VCaP (cell line): ENCODE measurements at regions not wholly inside any gene's neighbourhood (a gene's known extent, or its start where the extent isn't known, plus 50 kb on each side); places are given as distances from the start of the nearest gene placed in this dataset.

Experiments
- H3K27ac ChIP-seq: fragments of 450-650 bp; 2 replicates; pipeline ENCODE4 v1.5.1; 2017
- TF ChIP-seq, protein P1 (sequence below): fragments of 450-650 bp; conservative IDR thresholded peaks from 2 replicates; pipeline ENCODE4 v1.5.1; 2017; ENCODE audit warnings: mild to moderate bottlenecking, moderate library complexity

DNA sequence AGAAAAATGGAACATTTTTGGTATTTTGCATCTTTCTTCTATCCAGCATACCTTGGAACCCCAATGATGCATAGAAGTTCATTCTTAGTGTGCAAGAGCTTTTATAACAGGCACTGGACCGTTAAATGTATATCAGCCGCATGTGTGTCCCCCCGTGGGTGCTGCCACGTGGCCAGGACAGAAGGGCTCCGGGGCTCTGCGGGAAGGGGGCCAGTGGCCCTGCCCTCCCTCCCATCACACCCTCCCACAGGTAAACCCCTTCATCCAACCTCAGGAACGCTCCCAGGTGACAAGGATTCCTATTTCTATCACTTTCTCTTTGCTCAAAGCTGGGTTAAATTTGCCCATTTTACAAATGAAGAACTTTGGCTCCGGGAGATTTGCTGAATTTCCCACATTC is 393.4 kb upstream of the IRX4 start:
- no peak overlapping the region for H3K27ac ChIP-seq
- TF ChIP-seq, protein P1, sequence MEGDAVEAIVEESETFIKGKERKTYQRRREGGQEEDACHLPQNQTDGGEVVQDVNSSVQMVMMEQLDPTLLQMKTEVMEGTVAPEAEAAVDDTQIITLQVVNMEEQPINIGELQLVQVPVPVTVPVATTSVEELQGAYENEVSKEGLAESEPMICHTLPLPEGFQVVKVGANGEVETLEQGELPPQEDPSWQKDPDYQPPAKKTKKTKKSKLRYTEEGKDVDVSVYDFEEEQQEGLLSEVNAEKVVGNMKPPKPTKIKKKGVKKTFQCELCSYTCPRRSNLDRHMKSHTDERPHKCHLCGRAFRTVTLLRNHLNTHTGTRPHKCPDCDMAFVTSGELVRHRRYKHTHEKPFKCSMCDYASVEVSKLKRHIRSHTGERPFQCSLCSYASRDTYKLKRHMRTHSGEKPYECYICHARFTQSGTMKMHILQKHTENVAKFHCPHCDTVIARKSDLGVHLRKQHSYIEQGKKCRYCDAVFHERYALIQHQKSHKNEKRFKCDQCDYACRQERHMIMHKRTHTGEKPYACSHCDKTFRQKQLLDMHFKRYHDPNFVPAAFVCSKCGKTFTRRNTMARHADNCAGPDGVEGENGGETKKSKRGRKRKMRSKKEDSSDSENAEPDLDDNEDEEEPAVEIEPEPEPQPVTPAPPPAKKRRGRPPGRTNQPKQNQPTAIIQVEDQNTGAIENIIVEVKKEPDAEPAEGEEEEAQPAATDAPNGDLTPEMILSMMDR: no peak

DNA sequence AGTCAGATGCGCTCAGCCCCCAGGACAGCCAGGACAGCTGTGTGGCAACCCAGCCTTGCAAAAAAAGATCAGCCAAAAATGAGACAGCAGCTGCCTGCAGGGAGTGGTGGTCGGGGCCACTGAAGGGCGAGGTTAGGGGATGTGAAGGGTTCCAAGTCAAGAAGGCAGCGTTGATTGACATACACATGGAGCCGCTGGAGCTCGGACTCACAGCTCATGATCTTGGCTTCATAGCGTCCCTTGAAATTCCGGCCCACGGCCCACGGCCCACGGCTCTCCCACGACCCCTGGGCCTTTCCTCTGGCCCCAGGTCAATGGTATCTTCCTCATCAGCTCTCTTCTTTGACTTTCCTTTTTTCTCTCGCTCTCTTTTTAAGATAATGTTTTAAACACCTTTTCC is 390.0 kb upstream of the IRX4 start:
- no peak overlapping the region for H3K27ac ChIP-seq
- TF ChIP-seq, protein P1: no peak

DNA sequence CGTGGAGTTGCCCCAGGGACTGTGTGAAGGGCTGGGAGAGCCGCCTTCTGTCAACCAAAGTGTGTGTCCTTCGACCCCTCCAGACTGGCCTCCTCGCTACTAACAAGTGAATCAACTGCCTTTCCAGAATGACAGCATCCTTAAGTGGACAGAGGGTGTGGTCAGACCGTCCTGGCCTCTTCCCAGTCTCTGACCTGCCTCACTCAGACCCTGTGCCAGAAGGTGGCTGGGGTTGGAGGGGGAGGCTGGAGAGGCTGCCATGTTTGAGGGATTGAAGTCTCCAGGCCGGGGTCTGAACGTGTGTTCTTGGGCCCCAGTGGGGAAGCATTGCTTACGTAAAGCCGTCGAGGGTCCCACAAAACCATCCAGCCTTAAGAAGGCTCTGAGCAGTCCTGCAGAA is 389.3 kb upstream of the IRX4 start:
- TF ChIP-seq, protein P1: no peak

DNA sequence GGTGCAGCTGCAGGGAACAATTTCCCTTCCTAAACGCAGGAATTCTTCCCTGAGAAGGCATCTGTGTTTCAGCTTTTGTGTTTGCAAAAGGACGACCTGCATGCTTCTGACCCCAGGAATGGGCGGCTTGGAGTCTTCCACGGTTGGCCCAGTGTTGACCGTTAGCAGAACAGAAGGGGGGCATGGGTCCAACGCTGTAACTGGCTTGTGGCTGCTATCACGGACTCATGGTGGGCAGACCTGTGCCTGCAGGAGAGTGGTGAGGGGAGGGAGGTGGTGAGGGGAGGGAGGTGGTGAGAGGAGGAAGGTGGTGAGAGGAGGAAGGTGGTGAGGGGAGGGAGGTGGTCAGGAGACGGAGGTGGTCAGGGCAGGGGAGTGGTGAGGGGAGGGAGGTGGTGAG is 388.6 kb upstream of the IRX4 start:
- H3K27ac ChIP-seq: no peak overlapping the region
- TF ChIP-seq, protein P1: no peak

More for the DNA sequence above, 389.3 kb upstream of the IRX4 start:
- H3K27ac ChIP-seq: no peak overlapping the region

DNA sequence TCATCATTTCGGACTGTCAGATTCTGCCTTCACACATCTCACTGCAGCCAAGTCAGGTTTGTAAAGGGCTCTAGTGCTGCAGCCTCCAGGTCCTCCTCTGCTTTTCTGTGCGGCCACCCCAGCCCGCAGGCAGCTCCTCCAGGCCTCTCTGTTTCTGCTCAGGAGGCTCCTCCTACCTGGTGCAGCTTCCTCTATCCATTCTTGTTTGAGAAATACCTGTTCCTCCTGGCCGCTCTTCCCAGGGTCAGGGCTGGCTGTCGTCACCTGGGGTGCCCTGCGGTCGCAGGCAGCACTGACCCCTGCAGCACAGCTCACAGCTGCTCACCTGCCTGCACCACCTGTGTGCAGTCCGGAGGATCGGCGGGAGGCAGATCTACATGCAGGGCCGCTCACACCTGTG is 387.7 kb upstream of the IRX4 start:
- no peak overlapping the region for H3K27ac ChIP-seq
- TF ChIP-seq, protein P1: no peak

DNA sequence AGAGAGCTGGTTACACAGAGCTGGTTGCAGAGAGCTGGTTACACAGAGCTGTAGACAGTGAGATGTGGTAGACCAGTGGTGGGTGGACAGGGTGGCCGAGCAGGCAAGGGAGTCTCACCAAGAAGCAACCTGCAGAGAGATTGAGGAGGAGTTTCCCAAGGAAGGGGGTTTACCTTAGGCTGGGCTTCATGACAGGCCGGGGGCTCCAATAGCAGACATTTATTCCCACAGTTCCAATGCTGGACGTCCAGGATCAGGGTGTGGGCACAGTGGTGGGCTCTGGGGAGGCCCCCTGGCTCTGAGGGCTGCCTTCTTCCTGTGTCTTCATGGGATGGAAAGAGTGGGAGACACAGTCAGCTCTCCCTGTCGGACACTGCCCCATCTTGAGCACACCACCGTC is 386.9 kb upstream of the IRX4 start:
- TF ChIP-seq, protein P1: no peak

DNA sequence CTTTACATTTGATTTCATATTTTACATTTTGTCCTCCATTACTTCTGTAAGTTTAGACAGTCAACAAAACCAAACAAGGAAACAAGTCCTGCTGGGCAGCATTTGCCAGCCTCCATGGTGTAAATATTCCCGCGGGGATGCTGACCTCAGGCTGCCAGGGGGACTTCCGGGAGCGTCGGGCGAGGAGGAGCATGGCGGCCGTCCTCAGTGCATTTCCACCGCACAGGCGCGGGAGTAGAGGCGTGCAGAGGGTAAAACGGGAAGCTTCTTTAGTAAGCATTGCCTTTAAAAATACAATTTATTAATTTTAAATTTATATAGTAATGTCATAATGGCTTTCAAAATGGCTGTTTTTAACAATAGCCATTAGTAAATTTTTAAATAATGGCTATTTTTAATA is 385.3 kb upstream of the IRX4 start:
- H3K27ac ChIP-seq: no peak overlapping the region
- TF ChIP-seq, protein P1: no peak

More for the DNA sequence above, 386.9 kb upstream of the IRX4 start:
- H3K27ac ChIP-seq: no peak overlapping the region
